ENCODE measurements at regions not wholly inside any gene's neighbourhood (a gene's known extent, or its start where the extent isn't known, plus 50 kb on each side); places are given as distances from the start of the nearest gene placed in this dataset.

GRCh38 chr5:163134061-163134460, 303.3 kb upstream of the CCNG1 start:
- Histone ChIP-seq H3K27me3 (no peaks in the 10 kb centered on the region), H3K9me3 (no peaks in the 10 kb centered on the region), H3K4me1 (no peaks in the 10 kb centered on the region), H3K36me3 (no peaks in the 10 kb centered on the region), H3K27ac (no peak overlapping the region), H3K4me3 (no peak overlapping the region)
- no peak for DNase-seq
- ATAC-seq = no peak
- no peak for TF ChIP-seq CTCF (IDR thresholded peaks at IDR 0.05)
- intact Hi-C loops (cut with DNase I) = no loop called here

DNA sequence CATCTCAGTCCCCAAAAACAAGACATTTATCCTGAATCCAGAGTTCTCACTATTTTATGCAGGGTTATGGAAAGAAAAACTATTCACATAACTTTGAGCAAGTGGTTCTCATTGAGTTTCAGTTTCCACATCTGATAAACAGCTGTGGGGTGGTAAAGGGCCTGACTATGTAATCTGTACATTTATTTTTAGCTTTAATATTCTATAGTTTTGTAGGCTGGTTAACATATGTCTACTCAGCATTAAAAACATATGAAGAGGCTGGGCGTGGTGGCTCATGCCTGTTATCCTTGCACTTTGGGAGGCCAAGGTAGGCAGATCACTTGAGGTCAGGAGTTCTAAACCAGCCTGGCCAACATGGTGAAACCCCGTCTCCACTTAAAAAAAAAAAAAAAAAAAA, 301.5 kb upstream of the CCNG1 start:
- ATAC-seq (no peak), DNase-seq (no peak)
- no peak for TF ChIP-seq CTCF (IDR thresholded peaks at IDR 0.05)
- H3K27ac ChIP-seq = no peak overlapping the region
- H3K36me3 ChIP-seq = no peaks in the 10 kb centered on the region
- H3K27me3 ChIP-seq = no peaks in the 10 kb centered on the region
- no peaks in the 10 kb centered on the region for H3K4me1 ChIP-seq
- H3K9me3 ChIP-seq = no peaks in the 10 kb centered on the region
- H3K4me3 ChIP-seq = no peak overlapping the region
- intact Hi-C loops (cut with DNase I) = no loop called here

DNA sequence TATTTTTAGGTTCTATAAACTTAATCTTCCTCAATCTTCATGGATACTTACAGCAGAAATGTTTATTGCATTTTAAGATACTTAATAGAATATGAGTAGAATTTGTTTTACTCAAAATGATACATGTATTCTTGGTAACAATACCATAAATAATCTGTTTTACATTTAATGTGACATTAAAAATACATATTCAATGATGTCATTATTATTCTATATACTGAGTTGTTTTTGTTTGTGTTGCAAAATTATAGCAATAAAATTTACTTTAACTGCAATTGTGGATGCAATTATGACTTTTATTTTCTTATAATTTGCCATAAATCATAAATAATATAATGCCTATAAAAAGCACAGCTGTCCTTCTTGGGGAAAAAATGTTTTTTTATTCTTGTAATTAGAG, 275.9 kb upstream of the CCNG1 start:
- H3K27ac ChIP-seq = no peak overlapping the region
- H3K4me1 ChIP-seq = no peaks in the 10 kb centered on the region
- H3K9me3 ChIP-seq = peaks cover 0 to 7% of the 10 kb centered on the region in 2 donors
- no peak for DNase-seq
- H3K36me3 ChIP-seq = no peaks in the 10 kb centered on the region
- H3K27me3 ChIP-seq = no peaks in the 10 kb centered on the region
- H3K4me3 ChIP-seq = no peak overlapping the region
- no peak for TF ChIP-seq CTCF (IDR thresholded peaks at IDR 0.05)
- no peak for ATAC-seq
- intact Hi-C loops (cut with DNase I) = no loop called here

GRCh38 chr5:163162645-163163044, 274.8 kb upstream of the CCNG1 start:
- H3K27ac ChIP-seq = no peak overlapping the region
- H3K4me1 ChIP-seq = no peaks in the 10 kb centered on the region
- H3K4me3 ChIP-seq = no peak overlapping the region
- no peaks in the 10 kb centered on the region for H3K27me3 ChIP-seq
- TF ChIP-seq CTCF (IDR thresholded peaks at IDR 0.05) = no peak
- no peaks in the 10 kb centered on the region for H3K36me3 ChIP-seq
- H3K9me3 ChIP-seq = peaks cover 0 to 7% of the 10 kb centered on the region in 2 donors
- intact Hi-C loops (cut with DNase I) = no loop called here
- no peak for DNase-seq
- ATAC-seq = no peak

- no peaks in the 10 kb centered on the region for H3K4me1 ChIP-seq
- H3K36me3 ChIP-seq = no peaks in the 10 kb centered on the region
- no peak overlapping the region for H3K27ac ChIP-seq
- intact Hi-C loops (cut with DNase I) = no loop called here
- no peak for TF ChIP-seq CTCF (IDR thresholded peaks at IDR 0.05)
- no peak for ATAC-seq
- DNase-seq = no peak
- H3K4me3 ChIP-seq = no peak overlapping the region
- no peaks in the 10 kb centered on the region for H3K27me3 ChIP-seq
- peaks cover 0 to 7% of the 10 kb centered on the region in 2 donors for H3K9me3 ChIP-seq
These were observed 273.5 kb upstream of the CCNG1 start for GRCh38 chr5:163163858-163164257.

Data from left lung (tissue), 4 donors.